Urothelium cell line (cell line): ENCODE measurements at regions not wholly inside any gene's neighbourhood (a gene's known extent, or its start where the extent isn't known, plus 50 kb on each side); places are given as distances from the start of the nearest gene placed in this dataset.
"Not testable (repeated sequence)": the region's sequence is repeated elsewhere in the genome, so short reads cannot be mapped to it uniquely, and the experiment has no call there.

ENCODE experiments used
- DNase-seq: peaks from one replicate; pipeline ENCODE4 v3.0.0; 2011; ENCODE audit warnings: low spot score, mixed read lengths
- FAIRE-seq: peaks from 2 replicates; lab custom pipeline; 2011; peaks lifted over from hg19 to GRCh38; lab: Jason Lieb, UNC

GRCh38 chr11:119586181-119586580 is 142.8 kb downstream of the NECTIN1 start:
- no peak for DNase-seq
- no peak for FAIRE-seq

- FAIRE-seq (no peak), DNase-seq (no peak)
These were observed 143.8 kb downstream of the NECTIN1 start for GRCh38 chr11:119585043-119585781.

- FAIRE-seq (no peak), DNase-seq (peak; percentile 75)
These were observed 144.6 kb downstream of the NECTIN1 start for GRCh38 chr11:119584193-119585042.

GRCh38 chr11:119583585-119583984 is 145.4 kb downstream of the NECTIN1 start:
- no peak for DNase-seq
- no peak for FAIRE-seq

DNA sequence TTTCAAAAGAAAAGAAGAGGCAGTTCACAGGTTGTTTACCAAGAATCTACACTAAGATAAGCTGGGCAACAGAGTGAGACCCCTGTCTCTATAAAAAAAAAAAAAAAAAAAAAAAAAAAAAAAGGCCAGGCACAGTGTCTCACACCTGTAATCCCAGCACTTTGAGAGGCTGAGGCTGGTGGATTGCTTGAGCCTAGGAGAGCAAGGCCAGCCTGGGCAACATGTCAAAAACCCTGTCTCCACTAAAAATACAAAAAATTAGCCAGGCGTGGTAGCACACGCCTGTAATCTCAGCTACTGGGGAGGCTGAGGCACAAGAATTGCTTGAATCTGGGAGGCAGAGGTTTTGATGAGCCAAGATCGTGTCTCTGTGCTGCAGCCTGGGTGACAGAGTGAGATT is 147.6 kb downstream of the NECTIN1 start:
- not testable (repeated sequence) for DNase-seq, FAIRE-seq

- no peak for DNase-seq
- FAIRE-seq: no peak
These were observed 148.2 kb downstream of the NECTIN1 start for GRCh38 chr11:119580751-119581150.

DNA sequence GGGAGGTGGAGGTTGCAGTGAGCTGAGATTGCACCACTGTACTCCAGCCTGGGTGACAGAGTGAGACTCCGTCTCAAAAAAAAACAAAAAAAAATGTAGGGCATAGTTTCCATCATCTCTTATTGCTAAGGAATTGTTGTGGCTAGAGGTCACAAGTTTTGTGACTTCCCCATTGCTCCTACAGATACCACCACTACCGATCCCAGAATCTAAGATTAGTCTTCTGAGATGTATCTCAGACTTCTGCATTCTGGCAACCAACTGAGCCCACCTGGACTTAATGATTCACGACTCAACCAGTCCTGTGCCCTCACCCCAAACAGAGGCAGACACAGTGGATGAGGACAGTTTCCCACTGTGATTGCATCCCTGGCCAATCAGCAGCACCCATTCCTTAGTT is 148.9 kb downstream of the NECTIN1 start:
- DNase-seq (no peak), FAIRE-seq (no peak)

DNA sequence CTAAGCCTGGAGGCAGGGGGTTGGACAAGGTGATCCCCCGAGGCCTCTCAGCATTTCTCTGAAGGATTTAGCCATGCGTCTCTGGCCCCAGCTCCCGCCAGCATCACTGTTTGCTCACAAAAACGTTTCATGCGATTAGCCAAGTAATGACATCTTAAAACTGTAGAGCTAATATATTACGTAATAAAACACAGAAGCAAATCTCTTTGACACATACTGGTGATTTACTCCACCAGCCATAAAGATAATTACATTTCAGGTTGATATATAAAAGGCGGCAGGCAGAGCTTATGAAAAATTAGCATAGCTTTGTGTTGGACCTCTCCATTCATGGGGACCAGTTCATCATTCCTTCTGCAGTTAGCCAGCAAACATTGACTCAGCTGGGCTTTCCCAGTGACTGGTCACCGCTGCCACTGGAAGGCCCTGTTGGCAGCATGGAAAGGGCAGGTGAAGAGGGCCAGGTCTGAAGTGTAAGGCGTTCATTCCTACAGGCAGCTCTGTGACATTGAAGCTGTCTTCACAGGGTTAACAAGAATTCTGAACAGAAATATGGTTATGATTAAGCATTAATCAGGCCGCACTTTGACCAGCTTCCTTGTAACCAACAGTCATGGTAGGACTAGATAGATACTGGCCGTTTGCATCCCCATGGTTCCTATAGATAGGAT is 150.3 kb downstream of the NECTIN1 start:
- no peak for DNase-seq
- no peak for FAIRE-seq

DNA sequence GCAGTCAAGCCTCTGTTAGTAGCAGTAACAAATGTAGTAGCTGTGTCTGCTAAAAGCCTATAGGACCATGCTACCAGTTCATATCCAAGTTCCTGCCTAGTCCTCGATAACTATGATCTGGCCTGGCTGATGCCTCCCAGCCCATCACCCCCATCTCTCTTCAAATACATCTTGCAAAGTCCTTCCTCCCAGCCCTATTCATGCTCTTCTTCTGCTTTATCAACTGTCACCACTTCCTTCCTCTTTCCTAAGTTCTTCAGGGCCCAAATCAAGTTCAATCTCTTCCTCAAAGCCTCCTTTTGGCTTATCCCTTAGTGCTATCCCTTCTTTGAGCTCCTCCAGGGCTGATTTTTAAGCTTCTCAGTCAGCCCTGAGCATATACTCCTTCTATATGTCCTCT is 150.9 kb upstream of the THY1 start:
- DNase-seq: no peak
- no peak for FAIRE-seq

DNA sequence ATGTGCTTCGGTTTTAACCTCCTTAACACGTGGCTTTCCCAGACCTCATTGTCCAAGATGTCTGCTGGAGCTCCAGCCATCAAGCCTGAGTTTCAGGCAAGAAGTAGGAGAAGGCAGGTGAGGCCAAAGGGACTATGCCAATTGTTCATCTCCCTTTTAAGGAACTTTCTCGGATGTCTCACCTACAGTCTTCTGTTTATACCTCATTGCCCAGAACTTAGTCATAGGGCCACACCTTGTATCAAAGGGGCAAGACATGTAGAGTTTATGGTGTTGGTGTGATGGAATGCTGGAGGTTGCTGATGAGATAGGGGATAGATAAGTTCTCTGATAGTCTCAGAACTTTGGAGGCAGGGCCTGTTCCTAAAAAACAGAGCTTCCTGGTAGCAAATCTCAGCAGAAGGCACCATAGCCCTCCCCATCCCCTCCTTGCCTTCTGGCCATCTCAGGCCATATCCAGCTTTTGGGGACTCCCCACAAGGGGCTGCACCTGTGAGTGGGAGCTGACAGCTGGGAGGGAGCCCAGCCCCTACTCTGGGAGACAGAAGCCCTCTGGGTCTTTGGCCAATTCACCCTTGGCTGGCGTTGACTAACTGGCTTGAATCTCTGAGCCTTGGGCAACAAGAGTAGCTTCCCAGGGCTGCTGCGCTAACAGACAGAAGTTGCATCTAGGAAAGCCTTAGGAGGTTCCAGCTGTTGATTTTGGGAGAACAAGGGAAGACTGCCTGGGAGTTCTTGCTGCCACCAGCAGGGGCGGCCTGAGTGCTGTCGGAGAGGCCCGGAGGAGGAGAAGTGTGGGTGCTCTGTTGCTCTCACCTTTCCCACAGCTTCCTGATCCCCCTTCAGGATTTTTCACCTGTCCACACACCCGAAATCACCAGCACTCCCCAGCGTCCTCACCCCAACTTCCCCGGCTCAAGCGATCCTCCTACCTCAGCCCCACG is 149.8 kb upstream of the THY1 start:
- FAIRE-seq (no peak), DNase-seq (no peak)

- FAIRE-seq (no peak), DNase-seq (no peak)
These were observed 148.3 kb upstream of the THY1 start for GRCh38 chr11:119571311-119571710.

- DNase-seq (peak; percentile 35), FAIRE-seq (no peak)
These were observed 145.0 kb upstream of the THY1 start for GRCh38 chr11:119567688-119568582.

DNA sequence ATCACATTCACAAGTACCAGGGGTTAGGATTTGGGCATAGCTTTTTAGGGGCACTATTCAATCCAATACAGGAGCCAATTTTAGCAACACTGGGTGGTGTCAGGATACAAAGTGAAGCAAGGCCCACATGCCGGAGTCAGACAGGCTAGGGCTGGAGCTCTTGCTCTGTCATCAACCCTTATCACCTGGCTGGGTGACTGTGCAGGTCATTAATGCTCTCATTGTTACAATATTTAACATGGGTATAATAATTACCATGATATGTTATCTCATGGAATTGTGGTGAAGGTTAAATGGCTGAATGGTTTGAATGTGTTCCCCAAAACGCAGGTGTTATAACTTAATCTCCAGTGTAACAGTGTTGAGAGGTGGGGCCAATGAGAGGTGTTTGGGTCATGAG is 143.3 kb upstream of the THY1 start:
- no peak for DNase-seq
- no peak for FAIRE-seq

DNA sequence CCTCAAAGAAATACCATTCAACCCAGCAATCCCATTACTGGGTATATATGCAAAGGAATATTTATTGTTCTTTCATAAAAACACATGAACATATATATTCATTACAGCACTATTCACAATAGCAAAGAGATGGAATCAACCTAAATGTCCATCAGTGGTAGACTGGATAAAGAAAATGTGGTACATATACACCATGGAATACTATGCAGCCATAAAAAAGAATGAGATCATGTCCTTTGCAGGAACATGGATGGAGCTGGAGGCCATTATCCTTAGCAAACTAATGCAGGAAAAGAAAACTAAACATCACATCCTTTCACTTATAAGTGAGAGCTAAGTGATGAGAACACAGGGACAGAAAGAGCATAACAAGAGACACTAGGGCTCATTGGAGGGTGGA is 142.7 kb upstream of the THY1 start:
- DNase-seq, FAIRE-seq: not testable (repeated sequence)

DNA sequence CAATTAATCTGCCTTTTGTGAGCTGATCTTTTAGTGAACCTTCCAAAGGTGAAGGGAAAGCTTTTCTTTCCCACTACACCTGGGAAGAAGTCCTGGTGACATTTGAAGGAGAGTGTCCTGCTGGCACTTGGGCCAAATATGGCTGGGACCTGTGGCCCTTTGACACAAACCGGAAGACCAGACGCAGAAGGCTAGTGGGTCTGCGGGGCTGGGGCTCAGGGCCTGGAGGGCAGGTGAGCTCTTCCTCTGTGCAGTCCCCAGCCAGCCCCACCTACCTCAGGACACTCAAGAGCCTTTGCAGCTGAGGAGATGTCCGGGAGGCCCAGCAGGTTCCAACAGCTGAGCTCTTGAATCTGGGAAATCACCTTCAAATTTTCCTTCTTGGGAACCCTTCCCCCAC is 138.0 kb upstream of the THY1 start:
- no peak for DNase-seq
- FAIRE-seq: no peak

DNA sequence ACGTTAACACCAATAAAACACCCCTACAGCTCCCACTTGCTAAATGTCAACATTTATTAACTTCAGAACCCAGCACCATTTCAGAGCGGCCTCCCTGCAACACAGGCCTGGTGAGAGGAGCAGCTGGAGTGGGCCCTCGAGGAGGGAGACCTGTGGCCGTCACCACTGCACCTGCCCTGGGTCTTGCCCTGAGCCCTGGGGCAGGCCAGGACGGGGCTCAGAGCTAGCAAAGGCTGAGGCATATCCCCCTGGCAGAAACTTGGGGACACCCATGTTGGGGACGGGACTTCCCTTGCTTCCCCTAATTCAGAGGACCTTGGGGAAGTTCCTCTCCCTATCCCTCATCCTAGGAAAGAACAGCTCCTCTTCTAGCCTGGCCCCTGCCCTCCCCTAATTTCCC is 137.3 kb upstream of the THY1 start:
- FAIRE-seq (no peak), DNase-seq (no peak)

DNA sequence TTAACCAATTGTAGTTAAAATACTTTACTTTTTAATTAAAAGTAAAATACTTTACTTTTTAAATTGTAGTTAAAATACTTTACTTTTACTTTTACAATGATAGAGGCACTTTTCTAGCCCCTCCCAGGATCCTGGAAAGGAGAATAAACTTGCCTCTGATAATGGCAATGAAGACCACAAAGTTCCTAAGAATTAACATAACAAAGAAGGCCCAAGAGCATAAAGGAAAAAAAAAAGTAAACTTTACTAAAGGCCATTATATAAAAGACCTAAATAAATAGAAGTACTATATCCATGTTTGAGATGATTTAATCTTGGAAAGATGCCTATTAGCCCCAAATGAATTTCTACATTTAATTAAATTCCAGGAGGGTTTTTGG is 129.1 kb upstream of the THY1 start:
- FAIRE-seq (no peak), DNase-seq (no peak)

DNA sequence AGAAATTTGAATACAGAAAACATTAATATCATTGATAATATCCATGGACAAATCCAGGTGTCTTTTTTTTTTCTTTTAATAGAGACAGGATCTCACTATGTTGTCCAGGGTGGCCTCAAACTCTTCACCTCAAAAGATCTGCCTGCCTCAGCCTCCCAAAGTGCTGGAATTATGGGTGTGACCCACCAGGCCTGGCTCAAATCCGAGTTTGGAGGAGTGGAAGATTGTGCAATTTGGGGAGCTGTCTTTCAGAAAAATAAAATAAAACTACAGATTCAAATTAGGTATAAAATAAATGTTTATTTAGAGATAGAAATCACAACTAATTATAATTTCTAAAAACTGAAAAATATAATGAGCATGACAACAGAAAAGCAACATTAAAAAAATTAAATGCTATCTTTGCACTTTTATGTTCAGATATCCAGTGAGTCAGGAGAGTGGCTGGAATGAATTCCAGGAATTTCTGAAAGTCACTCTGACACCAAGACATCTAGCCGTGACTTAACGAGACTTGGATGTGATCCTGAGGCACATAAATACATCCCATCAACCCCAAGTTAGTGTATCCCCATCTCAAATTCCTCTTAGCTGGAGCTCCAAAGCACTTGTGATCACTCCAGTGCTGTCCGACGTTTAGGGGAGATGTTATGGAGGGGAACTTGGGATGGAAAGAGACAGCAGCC is 128.6 kb upstream of the THY1 start:
- DNase-seq (no peak), FAIRE-seq (no peak)
